ENCODE measurements at regions not wholly inside any gene's neighbourhood (a gene's known extent, or its start where the extent isn't known, plus 50 kb on each side); places are given as distances from the start of the nearest gene placed in this dataset.

DNA sequence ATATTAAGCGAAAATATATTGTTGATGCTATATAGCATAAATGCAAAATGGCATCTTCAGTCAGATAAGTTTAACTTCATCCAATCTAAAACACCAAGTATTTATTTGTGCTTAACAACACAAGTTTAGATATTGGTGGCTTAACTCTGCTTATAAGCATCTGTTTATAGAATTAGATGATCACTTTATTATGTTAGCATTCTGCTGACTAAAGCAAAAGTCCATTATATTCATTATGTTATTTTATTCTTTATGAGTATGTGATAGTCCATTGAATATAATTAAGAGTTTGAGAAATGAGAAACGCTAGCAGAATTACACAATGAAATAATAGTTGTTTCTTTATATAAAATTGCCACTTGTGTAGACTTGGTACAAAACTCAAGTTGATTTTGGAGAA lies 401.2 kb upstream of the CDH7 start:
- POLR2A ChIA-PET, result no interaction called here
- no peak for DNase-seq (ENCODE audit: low read depth)
- no peaks in the 10 kb centered on the region for H3K27me3 ChIP-seq (ENCODE audit: control insufficient read depth, insufficient read depth, low read length)
- H3K4me3 ChIP-seq (ENCODE audit: low read depth, low read length), result no peak overlapping the region
- no peaks in the 10 kb centered on the region for H3K36me3 ChIP-seq (ENCODE audit: control insufficient read depth, insufficient read depth, low read length)
- CTCF ChIA-PET, result no interaction called here
- TF ChIP-seq CTCF (IDR thresholded peaks at IDR 0.05; ENCODE audit: insufficient read depth, low read depth, low read length), result no peak

- POLR2A ChIA-PET, result no interaction called here
Measured at GRCh38 chr18:65347446-65347845, 403.4 kb upstream of the CDH7 start.

GRCh38 chr18:65346086-65346485 lies 404.7 kb upstream of the CDH7 start:
- ChIA-PET POLR2A (no interaction called here), CTCF (no interaction called here)
- TF ChIP-seq CTCF (IDR thresholded peaks at IDR 0.05; ENCODE audit: insufficient read depth, low read depth, low read length), result no peak
- DNase-seq (ENCODE audit: low read depth), result no peak
- no peak overlapping the region for H3K4me3 ChIP-seq (ENCODE audit: low read depth, low read length)
- H3K36me3 ChIP-seq (ENCODE audit: control insufficient read depth, insufficient read depth, low read length), result no peaks in the 10 kb centered on the region
- no peaks in the 10 kb centered on the region for H3K27me3 ChIP-seq (ENCODE audit: control insufficient read depth, insufficient read depth, low read length)

More at GRCh38 chr18:65347446-65347845, 403.4 kb upstream of the CDH7 start:
- TF ChIP-seq CTCF (IDR thresholded peaks at IDR 0.05; ENCODE audit: insufficient read depth, low read depth, low read length), result no peak
- Histone ChIP-seq H3K36me3 (ENCODE audit: control insufficient read depth, insufficient read depth, low read length) (no peaks in the 10 kb centered on the region), H3K27me3 (ENCODE audit: control insufficient read depth, insufficient read depth, low read length) (no peaks in the 10 kb centered on the region), H3K4me3 (ENCODE audit: low read depth, low read length) (no peak overlapping the region)
- CTCF ChIA-PET, result no interaction called here
- no peak for DNase-seq (ENCODE audit: low read depth)

- ChIA-PET POLR2A (no interaction called here), CTCF (no interaction called here)
Measured at GRCh38 chr18:65343571-65343970, 407.2 kb upstream of the CDH7 start.

DNA sequence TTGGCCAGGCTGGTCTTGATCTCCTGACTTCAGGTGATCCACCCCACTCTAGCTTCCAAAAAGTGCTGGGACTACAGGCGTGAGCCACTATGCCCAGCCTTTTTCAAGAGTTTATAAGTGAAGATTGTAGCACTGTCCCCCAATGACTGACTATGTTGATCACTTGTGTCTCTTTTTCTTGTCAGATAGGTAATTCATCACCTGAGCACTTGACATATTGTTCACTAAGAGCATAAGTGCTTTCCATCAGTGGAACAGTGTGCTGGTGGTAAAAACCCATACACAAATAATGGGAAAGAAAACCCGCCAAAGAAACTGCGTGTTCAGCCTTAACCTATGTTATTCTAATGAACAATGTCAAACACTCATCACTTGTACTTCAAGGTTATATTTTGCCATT lies 414.4 kb upstream of the CDH7 start:
- no peak for DNase-seq (ENCODE audit: low read depth)
- no peak overlapping the region for H3K4me3 ChIP-seq (ENCODE audit: low read depth, low read length)
- ChIA-PET POLR2A (no interaction called here), CTCF (no interaction called here)
- TF ChIP-seq CTCF (IDR thresholded peaks at IDR 0.05; ENCODE audit: insufficient read depth, low read depth, low read length), result no peak
- no peaks in the 10 kb centered on the region for H3K36me3 ChIP-seq (ENCODE audit: control insufficient read depth, insufficient read depth, low read length)
- no peaks in the 10 kb centered on the region for H3K27me3 ChIP-seq (ENCODE audit: control insufficient read depth, insufficient read depth, low read length)

More at GRCh38 chr18:65343571-65343970, 407.2 kb upstream of the CDH7 start:
- no peak for DNase-seq (ENCODE audit: low read depth)
- no peaks in the 10 kb centered on the region for H3K36me3 ChIP-seq (ENCODE audit: control insufficient read depth, insufficient read depth, low read length)
- TF ChIP-seq CTCF (IDR thresholded peaks at IDR 0.05; ENCODE audit: insufficient read depth, low read depth, low read length), result no peak
- no peaks in the 10 kb centered on the region for H3K27me3 ChIP-seq (ENCODE audit: control insufficient read depth, insufficient read depth, low read length)
- no peak overlapping the region for H3K4me3 ChIP-seq (ENCODE audit: low read depth, low read length)
